HFFc6 (cell line): ENCODE measurements at regions not wholly inside any gene's neighbourhood (a gene's known extent, or its start where the extent isn't known, plus 50 kb on each side); places are given as distances from the start of the nearest gene placed in this dataset.

Source experiments
- DNase-seq: peaks from one replicate; pipeline ENCODE4 v3.0.0-alpha.2; 2018
- H3K27ac Mint-ChIP-seq: 2 replicates; pipeline ENCODE4 v1.8.0; 2020; ENCODE audit warnings: mild to moderate bottlenecking, mixed read lengths
- H3K27me3 Mint-ChIP-seq: 2 replicates; pipeline ENCODE4 v1.8.0; 2021; ENCODE audit warnings: mild to moderate bottlenecking, moderate library complexity, mixed read lengths; ENCODE audit not compliant: insufficient read depth
- H3K36me3 Mint-ChIP-seq: 2 replicates; pipeline ENCODE4 v1.8.0; 2021; ENCODE audit warnings: low read depth, mixed read lengths
- H3K4me1 Mint-ChIP-seq: 2 replicates; pipeline ENCODE4 v1.8.0; 2020; ENCODE audit warnings: low read depth, mixed read lengths
- H3K4me3 Mint-ChIP-seq: 2 replicates; pipeline ENCODE4 v1.8.0; 2020; ENCODE audit warnings: mild to moderate bottlenecking, moderate library complexity, mixed read lengths
- H3K9me3 Mint-ChIP-seq: 2 replicates; pipeline ENCODE4 v1.8.0; 2020; ENCODE audit warnings: mild to moderate bottlenecking, mixed read lengths
- CTCF ChIP-seq: fragments of 200-600 bp; sonication (generic); IDR thresholded peaks from 2 replicates; pipeline ENCODE4 v1.5.0; 2021; ENCODE audit warnings: antibody characterized with exemption, mild to moderate bottlenecking

GRCh38 chr10:75326306-75326705, 75.3 kb downstream of the ZNF503 start:
- H3K36me3 Mint-ChIP-seq: no peaks in the 10 kb centered on the region
- no peaks in the 10 kb centered on the region for H3K9me3 Mint-ChIP-seq
- no peaks in the 10 kb centered on the region for H3K4me1 Mint-ChIP-seq
- no peak overlapping the region for H3K27ac Mint-ChIP-seq
- no peak for DNase-seq
- no peak overlapping the region for H3K4me3 Mint-ChIP-seq
- peaks cover 9% of the 10 kb centered on the region; the same call in 1 of the 2 replicates for H3K27me3 Mint-ChIP-seq
- no peak for TF ChIP-seq CTCF

GRCh38 chr10:75319274-75319673, 82.3 kb downstream of the ZNF503 start:
- H3K27me3 Mint-ChIP-seq: peaks cover 14% of the 10 kb centered on the region; the same call in 1 of the 2 replicates
- peaks cover 3% of the 10 kb centered on the region; the same call in 1 of the 2 replicates for H3K9me3 Mint-ChIP-seq
- peak; percentile 27; the same call in 1 of the 2 replicates for TF ChIP-seq CTCF
- no peak overlapping the region for H3K4me3 Mint-ChIP-seq
- H3K36me3 Mint-ChIP-seq: no peaks in the 10 kb centered on the region
- no peak overlapping the region for H3K27ac Mint-ChIP-seq
- no peaks in the 10 kb centered on the region for H3K4me1 Mint-ChIP-seq
- DNase-seq: no peak

GRCh38 chr10:75314570-75314969, 78.8 kb upstream of the COMTD1 start:
- H3K9me3 Mint-ChIP-seq: peaks cover 5% of the 10 kb centered on the region; the same call in 1 of the 2 replicates
- no peaks in the 10 kb centered on the region for H3K36me3 Mint-ChIP-seq
- no peak overlapping the region for H3K27ac Mint-ChIP-seq
- DNase-seq: no peak
- H3K4me3 Mint-ChIP-seq: no peak overlapping the region
- peaks cover 15% of the 10 kb centered on the region for H3K27me3 Mint-ChIP-seq
- H3K4me1 Mint-ChIP-seq: no peaks in the 10 kb centered on the region
- no peak for TF ChIP-seq CTCF

- Mint-ChIP-seq H3K4me1 (no peaks in the 10 kb centered on the region), H3K27me3 (peaks cover 11% of the 10 kb centered on the region), H3K27ac (no peak overlapping the region), H3K4me3 (no peak overlapping the region), H3K36me3 (no peaks in the 10 kb centered on the region), H3K9me3 (peaks cover 5% of the 10 kb centered on the region; the same call in 1 of the 2 replicates)
- no peak for DNase-seq
- no peak for TF ChIP-seq CTCF
These were observed 76.7 kb upstream of the COMTD1 start for GRCh38 chr10:75312440-75312839.

GRCh38 chr10:75305675-75306074, 69.9 kb upstream of the COMTD1 start:
- peaks cover 12% of the 10 kb centered on the region for H3K9me3 Mint-ChIP-seq
- DNase-seq: no peak
- no peak for TF ChIP-seq CTCF
- H3K27ac Mint-ChIP-seq: no peak overlapping the region
- H3K4me3 Mint-ChIP-seq: no peak overlapping the region
- H3K4me1 Mint-ChIP-seq: no peaks in the 10 kb centered on the region
- peaks cover 5% of the 10 kb centered on the region; the same call in 1 of the 2 replicates for H3K36me3 Mint-ChIP-seq
- H3K27me3 Mint-ChIP-seq: peaks cover 12% of the 10 kb centered on the region
